WTC11 (cell line): ENCODE measurements at regions not wholly inside any gene's neighbourhood (a gene's known extent, or its start where the extent isn't known, plus 50 kb on each side); places are given as distances from the start of the nearest gene placed in this dataset.

ENCODE experiments used
- ATAC-seq: fragments of 200-7000 bp; cut with Tn5 transposase; 2 replicates; pipeline ENCODE4 v1.10.0; 2021; ENCODE audit warnings: mild to moderate bottlenecking, moderate library complexity
- CTCF ChIA-PET: fragments of 300-600 bp; sonication (Branson Sonifier 250); formaldehyde crosslinking; loops from one replicate; lab custom pipeline; 2021; ENCODE audit warnings: antibody characterized with exemption; lab: Charles Lee
- POLR2A ChIA-PET: fragments of 350-600 bp; sonication (Branson Sonifier 250); formaldehyde crosslinking; loops from one replicate; lab custom pipeline; 2021; ENCODE audit warnings: antibody characterized with exemption; lab: Charles Lee
- DNase-seq: peaks from one replicate; pipeline ENCODE4 v3.0.0; 2021; ENCODE audit warnings: low spot score
- H3K27ac Mint-ChIP-seq: 2 replicates; pipeline ENCODE4 v1.8.0; 2021; ENCODE audit warnings: mixed read lengths
- H3K27me3 Mint-ChIP-seq: 2 replicates; pipeline ENCODE4 v1.8.0; 2021; ENCODE audit warnings: low read depth, mild to moderate bottlenecking, moderate library complexity, mixed read lengths
- H3K36me3 Mint-ChIP-seq: 2 replicates; pipeline ENCODE4 v1.8.0; 2021; ENCODE audit warnings: mixed read lengths
- H3K4me1 Mint-ChIP-seq: 2 replicates; pipeline ENCODE4 v1.8.0; 2022; ENCODE audit warnings: mixed read lengths
- H3K4me3 Mint-ChIP-seq: 2 replicates; pipeline ENCODE4 v1.8.0; 2021; ENCODE audit warnings: mild to moderate bottlenecking, moderate library complexity, mixed read lengths
- H3K9me3 Mint-ChIP-seq: 2 replicates; pipeline ENCODE4 v1.8.0; 2021; ENCODE audit warnings: mixed read lengths
- ARID4B ChIP-seq: sonication (generic); formaldehyde crosslinking; IDR thresholded peaks from 2 replicates; pipeline ENCODE4 v1.8.0; 2023; ENCODE audit warnings: missing genetic modification reagents, mild to moderate bottlenecking, borderline replicate concordance
- ATF2 ChIP-seq: sonication (generic); formaldehyde crosslinking; IDR thresholded peaks from 2 replicates; pipeline ENCODE4 v1.8.1; 2022; ENCODE audit warnings: low read depth, missing genetic modification reagents, borderline replicate concordance
- ATF3 ChIP-seq: sonication (generic); formaldehyde crosslinking; conservative IDR thresholded peaks from 2 replicates; pipeline ENCODE4 v1.8.1; 2022; ENCODE audit warnings: mild to moderate bottlenecking, missing genetic modification reagents
- CREM ChIP-seq: sonication (generic); formaldehyde crosslinking; IDR thresholded peaks from 2 replicates; pipeline ENCODE4 v1.8.1; 2022; ENCODE audit warnings: mild to moderate bottlenecking, missing genetic modification reagents, moderate library complexity
- FOXP1 ChIP-seq: sonication (generic); formaldehyde crosslinking; IDR thresholded peaks from 2 replicates; pipeline ENCODE4 v1.8.0; 2022; ENCODE audit warnings: missing genetic modification reagents, mild to moderate bottlenecking, moderate library complexity, borderline replicate concordance
- GTF2I ChIP-seq: fragments of 250-450 bp; sonication (Bioruptor Pico); conservative IDR thresholded peaks from 2 replicates; pipeline ENCODE4 v1.4.0; 2021; ENCODE audit warnings: mild to moderate bottlenecking
- HMGA2 ChIP-seq: fragments of 250-450 bp; sonication (Bioruptor Pico); IDR thresholded peaks from 2 replicates; pipeline ENCODE4 v1.4.0; 2021; ENCODE audit warnings: mild to moderate bottlenecking, moderate library complexity
- HMGXB4 ChIP-seq: sonication (generic); formaldehyde crosslinking; IDR thresholded peaks from 2 replicates; pipeline ENCODE4 v1.8.1; 2023; ENCODE audit warnings: mild to moderate bottlenecking, moderate library complexity, missing genetic modification reagents
- NR2C2 ChIP-seq: sonication (generic); formaldehyde crosslinking; IDR thresholded peaks from 2 replicates; pipeline ENCODE4 v1.8.0; 2022; ENCODE audit warnings: mild to moderate bottlenecking, missing genetic modification reagents
- PRDM15 ChIP-seq: sonication (generic); formaldehyde crosslinking; IDR thresholded peaks from 2 replicates; pipeline ENCODE4 v1.8.0; 2022; ENCODE audit warnings: missing genetic modification reagents
- SOX15 ChIP-seq: fragments of 250-450 bp; sonication (Bioruptor Pico); IDR thresholded peaks from 2 replicates; pipeline ENCODE4 v1.9.0; 2021; ENCODE audit warnings: mild to moderate bottlenecking
- TEAD4 ChIP-seq: sonication (generic); formaldehyde crosslinking; IDR thresholded peaks from 2 replicates; pipeline ENCODE4 v1.8.0; 2022; ENCODE audit warnings: mild to moderate bottlenecking, missing genetic modification reagents
- USF1 ChIP-seq: sonication (generic); formaldehyde crosslinking; IDR thresholded peaks from 2 replicates; pipeline ENCODE4 v1.8.0; 2022; ENCODE audit warnings: mild to moderate bottlenecking, missing genetic modification reagents
- USF2 ChIP-seq: sonication (generic); formaldehyde crosslinking; IDR thresholded peaks from 2 replicates; pipeline ENCODE4 v1.8.1; 2023; ENCODE audit warnings: mild to moderate bottlenecking, missing genetic modification reagents, moderate library complexity
- ZBTB43 ChIP-seq: sonication (generic); formaldehyde crosslinking; IDR thresholded peaks from 2 replicates; pipeline ENCODE4 v1.8.1; 2023; ENCODE audit warnings: mild to moderate bottlenecking, missing genetic modification reagents
- ZMAT4 ChIP-seq: fragments of 250-450 bp; sonication (Bioruptor Pico); IDR thresholded peaks from 2 replicates; pipeline ENCODE4 v1.9.0; 2021; ENCODE audit warnings: mild to moderate bottlenecking
- ZNF396 ChIP-seq: fragments of 250-450 bp; sonication (Bioruptor Pico); IDR thresholded peaks from 2 replicates; pipeline ENCODE4 v1.8.0; 2021; ENCODE audit warnings: mild to moderate bottlenecking, moderate library complexity, borderline replicate concordance
- ZNF423 ChIP-seq: fragments of 250-450 bp; sonication (Bioruptor Pico); IDR thresholded peaks from 2 replicates; pipeline ENCODE4 v2.1.2; 2022; ENCODE audit warnings: mild to moderate bottlenecking, moderate library complexity
- ZSCAN18 ChIP-seq: fragments of 250-450 bp; sonication (Bioruptor Pico); IDR thresholded peaks from 2 replicates; pipeline ENCODE4 v2.1.2; 2022; ENCODE audit warnings: mild to moderate bottlenecking, moderate library complexity

GRCh38 chr14:30006695-30007094, 79.0 kb upstream of the PRKD1 start:
- Mint-ChIP-seq H3K27me3 (no peaks in the 10 kb centered on the region), H3K4me3 (no peak overlapping the region), H3K27ac (no peak overlapping the region), H3K4me1 (peaks cover 23% of the 10 kb centered on the region), H3K36me3 (peaks cover 4% of the 10 kb centered on the region), H3K9me3 (peaks cover 28% of the 10 kb centered on the region)
- ChIA-PET POLR2A (no interaction called here), CTCF (no interaction called here)
- no peak for ATAC-seq
- TF ChIP-seq ZMAT4 (CRISPR knock-in tag): no peak
- TF ChIP-seq HMGXB4 (CRISPR knock-in tag): no peak
- TF ChIP-seq USF2 (CRISPR knock-in tag): no peak
- no peak for TF ChIP-seq ZNF423 (CRISPR knock-in tag)
- TF ChIP-seq FOXP1 (CRISPR knock-in tag): no peak
- no peak for TF ChIP-seq TEAD4 (CRISPR knock-in tag)
- TF ChIP-seq HMGA2: no peak
- no peak for TF ChIP-seq NR2C2
- TF ChIP-seq USF1 (CRISPR knock-in tag): no peak
- TF ChIP-seq ZBTB43 (CRISPR knock-in tag): no peak
- no peak for TF ChIP-seq ZNF396
- TF ChIP-seq PRDM15 (CRISPR knock-in tag): no peak
- no peak for TF ChIP-seq SOX15
- no peak for DNase-seq

GRCh38 chr14:30015489-30015888, 87.8 kb upstream of the PRKD1 start:
- H3K27me3 Mint-ChIP-seq: no peaks in the 10 kb centered on the region; the same call in none of the 2 replicates
- ChIA-PET CTCF (no interaction called here), POLR2A (no interaction called here)
- peaks cover 46% of the 10 kb centered on the region for H3K9me3 Mint-ChIP-seq
- peaks cover 6% of the 10 kb centered on the region for H3K36me3 Mint-ChIP-seq
- no peak for ATAC-seq
- no peaks in the 10 kb centered on the region for H3K4me1 Mint-ChIP-seq
- H3K4me3 Mint-ChIP-seq: no peak overlapping the region
- no peak for DNase-seq
- H3K27ac Mint-ChIP-seq: no peak overlapping the region
- no peak for TF ChIP-seq GTF2I
- TF ChIP-seq FOXP1 (CRISPR knock-in tag): no peak
- no peak for TF ChIP-seq CREM
- no peak for TF ChIP-seq ATF2 (CRISPR knock-in tag)
- TF ChIP-seq ARID4B (CRISPR knock-in tag): no peak
- TF ChIP-seq ZSCAN18 (CRISPR knock-in tag): no peak
- TF ChIP-seq ATF3 (CRISPR knock-in tag): no peak
